ENCODE measurements at regions not wholly inside any gene's neighbourhood (a gene's known extent, or its start where the extent isn't known, plus 50 kb on each side); places are given as distances from the start of the nearest gene placed in this dataset.

GRCh38 chr5:93870649-93871048, 129.2 kb upstream of the POU5F2 start:
- no peak overlapping the region for H3K4me2 ChIP-seq (replicated peaks; ENCODE audit: low read depth, low read length, poor library complexity, severe bottlenecking)
- no peaks in the 10 kb centered on the region for H3K9me3 ChIP-seq (ENCODE audit: control extremely low read depth in 1 of 3, control insufficient read depth in 2 of 3, insufficient read depth in 1 of 3, low read length in 2 of 3)
- WGBS (ENCODE audit: insufficient coverage), result no CpG with 5 or more reads among the region's 3 CpGs
- intact Hi-C loops (cut with micrococcal nuclease), result no loop called here
- ChIA-PET POLR2A (no interaction called here), CTCF (interaction anchor here (0.6 kb wide), 1 partner anchor 48 kb away, joined by 4 read pairs; no protein-coding TSS in a partner anchor)
- no peaks in the 10 kb centered on the region for H4K20me1 ChIP-seq (ENCODE audit: control insufficient read depth, insufficient read depth, low read length, poor library complexity, severe bottlenecking)
- ATAC-seq (ENCODE audit: low read depth) (no peak), DNase-seq (no peak)
- H3K4me3 ChIP-seq (ENCODE audit: control extremely low read depth in 1 of 5, extremely low read depth in 1 of 5, insufficient read depth in 1 of 5, low read depth in 2 of 5, low read length in 4 of 5), result no peak overlapping the region
- no peak overlapping the region for H3K27ac Mint-ChIP-seq
- no peaks in the 10 kb centered on the region for H3K9me3 Mint-ChIP-seq (ENCODE audit: insufficient read depth)
- H3K4me3 Mint-ChIP-seq, result no peak overlapping the region
- TF ChIP-seq CTCF (IDR thresholded peaks at IDR 0.05) (no peak), EZH2 (IDR thresholded peaks at IDR 0.05; ENCODE audit: borderline replicate concordance, insufficient read depth, low read depth, low read length, poor library complexity, severe bottlenecking) (no peak)
- no peaks in the 10 kb centered on the region for H3K79me2 ChIP-seq (ENCODE audit: control insufficient read depth, insufficient read depth, low read length)
- H2AFZ ChIP-seq (ENCODE audit: insufficient read depth, low read depth, low read length, poor library complexity, severe bottlenecking), result no peak overlapping the region
- no peaks in the 10 kb centered on the region for H3K27me3 Mint-ChIP-seq
- no peak overlapping the region for H3K27ac ChIP-seq (ENCODE audit: low read length in 2 of 2)
- H3K4me1 ChIP-seq (ENCODE audit: control insufficient read depth in 2 of 2, insufficient read depth in 2 of 2, low read length in 2 of 2), result no peaks in the 10 kb centered on the region
- H3K36me3 ChIP-seq (replicated peaks in 1 of 2; ENCODE audit: control extremely low read depth in 1 of 2, control insufficient read depth in 1 of 2, extremely low read depth in 1 of 2, insufficient read depth in 2 of 2, low read length in 1 of 2), result peaks cover 0 to 6% of the 10 kb centered on the region in 2 experiments
- no peaks in the 10 kb centered on the region for H3K27me3 ChIP-seq (replicated peaks in 1 of 4; ENCODE audit: control extremely low read depth in 1 of 4, control insufficient read depth in 3 of 4, insufficient read depth in 4 of 4, low read length in 3 of 4)
- H3K4me1 Mint-ChIP-seq, result no peaks in the 10 kb centered on the region
- H3K9ac ChIP-seq (ENCODE audit: low read length), result no peak overlapping the region

- ChIA-PET CTCF (no interaction called here), POLR2A (no interaction called here)
- H3K4me3 Mint-ChIP-seq, result no peak overlapping the region
- H4K20me1 ChIP-seq (ENCODE audit: control insufficient read depth, insufficient read depth, low read length, poor library complexity, severe bottlenecking), result no peaks in the 10 kb centered on the region
- intact Hi-C loops (cut with micrococcal nuclease), result no loop called here
- H3K9me3 Mint-ChIP-seq (ENCODE audit: insufficient read depth), result no peaks in the 10 kb centered on the region
- H3K4me3 ChIP-seq (ENCODE audit: control extremely low read depth in 1 of 5, extremely low read depth in 1 of 5, insufficient read depth in 1 of 5, low read depth in 2 of 5, low read length in 4 of 5), result no peak overlapping the region
- H3K9ac ChIP-seq (ENCODE audit: low read length), result no peak overlapping the region
- no CpG with 5 or more reads among the region's 6 CpGs for WGBS (ENCODE audit: insufficient coverage)
- H3K36me3 ChIP-seq (replicated peaks in 1 of 2; ENCODE audit: control extremely low read depth in 1 of 2, control insufficient read depth in 1 of 2, extremely low read depth in 1 of 2, insufficient read depth in 2 of 2, low read length in 1 of 2), result peaks cover 0 to 6% of the 10 kb centered on the region in 2 experiments
- no peaks in the 10 kb centered on the region for H3K4me1 ChIP-seq (ENCODE audit: control insufficient read depth in 2 of 2, insufficient read depth in 2 of 2, low read length in 2 of 2)
- DNase-seq (no peak), ATAC-seq (ENCODE audit: low read depth) (no peak)
- no peak overlapping the region for H3K4me2 ChIP-seq (replicated peaks; ENCODE audit: low read depth, low read length, poor library complexity, severe bottlenecking)
- H2AFZ ChIP-seq (ENCODE audit: insufficient read depth, low read depth, low read length, poor library complexity, severe bottlenecking), result no peak overlapping the region
- no peaks in the 10 kb centered on the region for H3K27me3 ChIP-seq (replicated peaks in 1 of 4; ENCODE audit: control extremely low read depth in 1 of 4, control insufficient read depth in 3 of 4, insufficient read depth in 4 of 4, low read length in 3 of 4)
- no peak overlapping the region for H3K27ac Mint-ChIP-seq
- TF ChIP-seq EZH2 (IDR thresholded peaks at IDR 0.05; ENCODE audit: borderline replicate concordance, insufficient read depth, low read depth, low read length, poor library complexity, severe bottlenecking), result no peak
- no peak for TF ChIP-seq CTCF (IDR thresholded peaks at IDR 0.05)
- H3K4me1 Mint-ChIP-seq, result no peaks in the 10 kb centered on the region
- no peaks in the 10 kb centered on the region for H3K79me2 ChIP-seq (ENCODE audit: control insufficient read depth, insufficient read depth, low read length)
- H3K27me3 Mint-ChIP-seq, result no peaks in the 10 kb centered on the region
- no peak overlapping the region for H3K27ac ChIP-seq (ENCODE audit: low read length in 2 of 2)
- no peaks in the 10 kb centered on the region for H3K9me3 ChIP-seq (ENCODE audit: control extremely low read depth in 1 of 3, control insufficient read depth in 2 of 3, insufficient read depth in 1 of 3, low read length in 2 of 3)
These were observed 127.5 kb upstream of the POU5F2 start for GRCh38 chr5:93868851-93869250.

Measured in B cell (primary cell).